ENCODE measurements at regions not wholly inside any gene's neighbourhood (a gene's known extent, or its start where the extent isn't known, plus 50 kb on each side); places are given as distances from the start of the nearest gene placed in this dataset.

GRCh38 chr3:135490219-135490915 is 475.2 kb upstream of the PPP2R3A start:
- no peak for DNase-seq

- no peak for DNase-seq
Measured at GRCh38 chr3:135491491-135492205, 473.9 kb upstream of the PPP2R3A start.

DNA sequence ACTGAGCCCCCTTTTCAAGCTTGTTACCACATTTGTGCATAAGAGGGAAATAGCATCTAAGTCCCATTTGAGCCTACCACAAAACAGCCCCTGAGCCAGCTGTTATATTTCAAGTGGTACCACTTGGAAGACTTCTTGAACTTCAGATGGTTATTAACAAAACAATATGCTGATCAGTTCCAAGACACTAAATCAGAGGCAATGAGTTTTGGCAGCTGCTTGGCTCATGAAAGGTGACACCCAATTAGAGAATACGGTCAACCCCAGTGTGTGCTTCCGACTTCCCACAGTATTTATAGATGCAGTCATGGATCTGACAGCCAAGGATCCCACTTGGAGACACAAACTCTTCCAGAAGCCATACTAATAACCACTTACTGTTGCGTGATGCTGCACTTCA is 469.6 kb upstream of the PPP2R3A start:
- DNase-seq: no peak

- no peak for DNase-seq
Measured at GRCh38 chr3:135497979-135498378, 467.5 kb upstream of the PPP2R3A start.

DNA sequence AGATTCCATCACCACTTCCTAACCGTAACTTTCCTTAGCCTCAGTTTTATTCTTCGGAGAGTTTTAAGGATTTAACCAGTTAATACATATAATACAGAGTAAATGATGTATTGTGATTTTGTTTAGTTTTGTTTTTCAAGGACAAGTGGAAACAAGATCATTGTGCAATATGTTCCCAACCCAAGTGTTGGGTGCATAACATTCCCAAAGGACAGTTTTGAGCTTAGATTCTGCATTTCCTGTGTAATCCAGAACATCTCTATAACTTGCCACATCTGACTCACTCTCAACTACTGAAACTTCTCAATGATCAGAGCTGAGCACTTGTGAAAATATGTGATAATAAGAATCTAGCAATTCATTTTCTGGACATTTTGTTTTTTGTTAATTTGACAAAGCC is 466.1 kb upstream of the PPP2R3A start:
- DNase-seq: no peak

GRCh38 chr3:135500034-135500433 is 465.5 kb upstream of the PPP2R3A start:
- DNase-seq: no peak

DNA sequence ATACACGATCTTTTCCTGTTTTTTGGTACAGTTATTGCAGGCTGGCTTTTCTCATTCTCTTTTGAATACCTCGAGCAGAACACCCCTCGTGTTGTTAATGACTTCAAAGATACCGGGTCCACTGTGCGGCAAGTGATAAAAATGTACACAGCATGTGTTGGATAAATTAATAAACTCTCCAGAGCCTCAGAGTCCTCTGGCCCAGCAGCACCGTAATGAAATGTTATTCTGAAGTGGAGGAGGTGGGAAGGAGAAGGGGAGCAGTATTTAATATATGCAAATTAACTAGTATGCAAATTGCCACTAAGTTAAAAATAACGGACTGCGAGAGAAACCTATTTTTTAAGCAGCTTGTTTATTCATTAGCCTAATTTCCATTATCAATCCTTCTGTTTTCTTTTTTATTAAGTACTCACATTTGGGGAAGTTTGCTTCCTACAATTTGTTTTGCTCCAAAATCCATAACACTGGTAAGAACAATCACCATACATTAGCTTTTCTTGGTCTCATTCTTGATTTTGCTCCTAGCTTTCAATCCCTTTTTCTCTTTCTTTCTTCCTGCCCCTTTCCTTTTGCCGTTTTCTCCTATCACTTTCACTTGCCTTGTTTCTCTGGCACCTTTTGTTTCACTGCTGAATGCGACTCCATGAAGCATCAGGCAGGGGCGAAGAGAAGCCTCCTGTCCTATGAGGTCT is 462.3 kb upstream of the PPP2R3A start:
- no peak for DNase-seq

DNA sequence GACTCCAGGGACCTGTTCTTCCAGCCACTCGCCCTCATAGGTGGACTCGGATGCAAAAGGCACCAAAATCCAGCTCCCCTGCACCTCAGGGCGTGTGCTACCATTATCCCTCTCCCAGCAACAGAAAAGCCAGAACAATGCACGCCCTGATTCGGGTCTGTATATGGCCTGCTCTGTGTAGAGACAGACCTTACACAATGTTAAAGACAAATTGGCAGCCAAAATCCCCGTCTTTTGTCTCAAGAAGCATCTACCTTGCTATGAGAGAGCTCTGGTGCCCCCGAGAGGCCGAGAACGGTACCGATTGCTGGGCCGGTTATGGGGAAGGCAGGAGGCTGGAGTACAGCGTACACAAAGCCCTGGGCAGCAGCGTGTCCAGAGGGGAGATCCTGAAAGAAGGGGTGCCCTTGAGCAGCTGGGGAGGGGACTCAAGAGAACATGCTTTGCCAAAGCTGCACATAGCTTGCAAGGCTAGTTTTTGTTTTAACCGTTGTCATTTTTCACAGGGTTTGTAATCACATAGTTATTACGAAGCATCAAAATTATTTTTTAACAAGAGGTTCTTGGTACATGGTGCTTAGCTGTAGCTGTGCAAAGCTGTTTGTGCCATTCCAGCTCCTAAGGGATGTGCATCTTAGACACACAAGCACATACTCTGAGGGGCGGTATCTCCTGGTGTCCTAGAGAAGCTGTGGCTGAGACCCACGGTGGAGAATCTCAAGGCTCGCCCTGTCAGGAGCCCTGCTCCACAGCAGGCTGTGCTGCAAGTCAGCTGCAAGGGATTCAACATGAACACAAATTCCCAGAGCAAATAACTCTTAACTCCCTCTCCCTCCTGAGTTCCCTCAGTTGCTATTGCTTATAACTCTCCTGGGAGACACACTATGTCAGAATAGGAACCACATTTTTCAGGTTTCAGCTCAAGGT is 461.5 kb upstream of the PPP2R3A start:
- peak; percentile 50 for DNase-seq

GRCh38 chr3:135513106-135514059 is 452.1 kb upstream of the PPP2R3A start:
- DNase-seq: no peak

DNA sequence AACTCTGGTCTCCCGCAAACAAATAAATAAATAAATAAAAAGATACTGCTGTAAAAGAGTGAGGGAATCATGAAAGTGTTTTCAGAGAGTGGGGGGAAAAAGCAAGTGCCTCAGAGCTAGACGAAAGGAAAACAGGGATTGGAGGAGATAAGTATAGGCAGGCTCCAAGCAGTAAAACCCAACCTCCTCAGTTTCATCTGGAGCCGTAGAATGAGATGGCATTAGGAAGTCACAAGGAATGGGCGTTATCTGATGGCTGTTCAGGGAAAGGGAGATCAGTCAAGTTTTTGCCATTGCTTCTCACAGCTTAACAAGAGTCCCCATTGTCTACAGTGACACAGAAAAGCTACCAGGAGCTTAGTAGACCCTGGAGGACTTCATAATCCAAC is 451.5 kb upstream of the PPP2R3A start:
- no peak for DNase-seq

- no peak for DNase-seq
Measured at GRCh38 chr3:135516143-135516542, 449.4 kb upstream of the PPP2R3A start.

DNA sequence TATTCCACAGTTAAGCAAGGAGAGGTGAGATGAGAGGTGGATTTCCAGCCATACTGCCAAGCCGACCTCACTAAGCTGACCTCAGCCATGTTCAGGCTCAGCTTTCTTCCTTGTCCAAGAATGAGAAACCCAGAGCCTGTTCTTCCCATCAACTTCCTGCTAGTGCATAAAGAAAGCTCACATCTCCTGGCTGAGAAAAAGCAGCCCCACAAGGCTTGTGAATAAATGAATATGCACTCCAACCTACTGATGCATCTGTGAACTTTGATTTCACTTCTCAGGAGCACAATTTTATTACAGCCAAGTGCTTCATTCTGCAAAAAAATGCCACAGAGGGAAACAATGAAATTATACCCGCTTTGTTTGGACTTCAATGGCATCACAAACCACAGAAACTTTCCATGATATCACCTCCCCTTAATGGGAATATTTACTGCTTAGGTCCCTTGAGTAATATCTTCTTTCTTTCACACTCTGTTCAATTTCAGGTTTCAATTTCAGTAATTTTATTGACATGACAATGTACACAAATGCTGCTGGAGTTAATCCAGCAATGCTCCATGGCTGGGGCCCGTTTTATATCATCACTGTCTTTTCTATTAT is 437.0 kb upstream of the PPP2R3A start:
- DNase-seq: peak; percentile 23

DNA sequence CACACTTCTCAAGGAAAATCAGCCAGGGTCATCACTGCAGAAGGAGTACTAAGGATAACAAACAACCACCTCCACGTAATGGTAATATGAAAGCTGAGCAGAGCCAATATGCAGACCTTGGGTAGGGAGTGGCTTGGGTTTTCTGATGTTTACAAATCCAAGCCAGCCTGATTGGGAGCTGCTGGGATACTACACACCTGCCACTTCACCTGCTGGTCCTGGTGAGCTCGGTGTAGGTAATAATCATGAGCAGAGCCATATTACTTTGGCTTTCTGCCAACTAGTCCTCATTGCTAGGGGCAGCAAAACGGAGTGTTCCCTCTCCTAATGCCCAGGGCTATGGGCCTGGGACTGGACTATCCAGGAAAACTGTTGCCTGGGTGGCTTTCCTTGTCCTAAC is 433.5 kb upstream of the PPP2R3A start:
- peak; percentile 94 for DNase-seq

DNA sequence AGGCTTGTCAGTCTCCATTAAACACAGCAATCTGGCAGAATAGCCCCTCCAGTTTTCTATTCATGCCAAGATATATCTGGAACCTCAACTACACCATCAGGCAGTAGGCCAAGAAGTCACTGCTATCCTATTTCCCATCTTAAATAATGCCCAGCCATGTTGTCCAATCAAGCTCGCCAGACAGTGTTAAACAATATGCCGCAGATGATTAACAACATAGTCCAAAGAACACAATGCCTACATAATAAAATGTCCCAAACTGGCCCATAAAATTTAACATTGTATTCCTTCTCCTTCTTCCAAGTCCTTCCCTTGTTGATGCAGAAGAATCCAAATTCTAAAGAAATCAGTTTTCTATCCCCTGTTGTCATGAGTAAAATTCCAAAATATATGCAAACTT is 427.4 kb upstream of the PPP2R3A start:
- no peak for DNase-seq

DNA sequence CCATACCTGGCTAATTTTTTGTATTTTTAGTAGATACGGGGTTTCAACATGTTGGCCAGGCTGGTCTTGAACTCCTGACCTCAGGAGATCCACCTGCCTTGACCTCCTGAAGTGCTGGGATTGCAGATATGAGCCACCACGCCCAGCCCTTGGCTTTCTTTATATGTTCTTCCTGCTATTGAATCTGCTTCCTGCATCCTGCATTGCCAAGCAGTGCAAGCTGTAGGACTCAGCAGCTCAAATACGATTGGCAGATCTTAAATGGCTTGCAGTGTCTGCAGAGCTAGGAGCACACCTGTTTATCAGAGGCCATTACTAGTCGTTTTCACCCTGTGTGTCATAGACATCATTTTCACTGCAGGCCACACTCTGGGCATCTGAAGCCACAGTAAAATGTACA is 426.2 kb upstream of the PPP2R3A start:
- DNase-seq: no peak

GRCh38 chr3:135539854-135540253 is 425.7 kb upstream of the PPP2R3A start:
- DNase-seq: no peak

DNA sequence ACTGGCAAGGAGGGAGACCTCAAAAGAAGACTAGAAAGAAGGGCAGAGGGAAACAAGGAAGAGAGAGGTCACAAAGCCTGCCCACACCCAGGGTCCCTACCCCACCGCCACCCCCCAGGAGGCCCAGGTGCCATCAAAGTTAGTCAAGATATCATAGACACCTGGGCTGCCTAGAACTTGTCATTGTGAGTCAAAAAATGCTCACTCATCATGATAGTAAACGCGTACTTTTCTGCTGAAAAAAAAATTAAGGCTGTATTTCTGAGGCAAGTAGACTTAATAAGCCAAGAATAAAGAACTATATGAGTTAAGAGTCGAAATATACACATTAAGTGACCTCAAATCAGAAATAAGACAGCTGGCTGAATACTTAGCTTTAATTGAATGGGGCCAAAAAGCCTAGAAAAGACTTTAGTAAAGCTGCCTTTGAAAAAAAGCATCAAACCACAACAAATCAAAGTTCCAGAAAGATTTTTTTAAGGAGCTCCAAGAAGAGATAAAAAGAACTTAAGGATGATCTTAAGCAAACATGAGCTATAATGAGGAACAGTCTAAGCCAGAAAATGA is 415.5 kb upstream of the PPP2R3A start:
- no peak for DNase-seq

- no peak for DNase-seq
Measured at GRCh38 chr3:135556174-135556573, 409.4 kb upstream of the PPP2R3A start.

GRCh38 chr3:135558150-135558783 is 407.3 kb upstream of the PPP2R3A start:
- DNase-seq: no peak

DNA sequence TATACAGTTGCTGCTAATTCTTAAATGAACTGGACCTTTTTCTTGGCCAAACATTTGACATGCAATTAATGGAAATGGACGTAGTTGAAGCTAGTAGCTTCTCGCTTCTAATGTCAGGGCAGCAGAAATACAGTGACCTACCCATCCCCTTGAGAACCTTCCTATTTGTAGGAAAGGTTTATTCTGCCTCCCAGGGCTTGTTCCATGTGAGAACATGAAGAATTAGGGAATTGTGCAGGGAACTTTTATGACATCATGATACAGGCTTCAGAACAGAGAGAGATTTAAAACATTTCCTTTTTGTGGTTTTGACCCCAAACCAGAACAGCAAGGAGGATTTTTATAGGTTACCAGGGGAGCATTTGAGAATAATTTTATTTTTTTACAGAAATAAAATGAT is 406.6 kb upstream of the PPP2R3A start:
- no peak for DNase-seq

- no peak for DNase-seq
Measured at GRCh38 chr3:135559802-135560201, 405.7 kb upstream of the PPP2R3A start.

All from NCI-H2081 treated with DMSO at 0.1 percent for 48 hours (cell line).